SK-N-SH treated with all-trans-retinoic acid at 6 μM for 48 hours (cell line): ENCODE measurements at regions not wholly inside any gene's neighbourhood (a gene's known extent, or its start where the extent isn't known, plus 50 kb on each side); places are given as distances from the start of the nearest gene placed in this dataset.

ENCODE experiments used
- CREB5 ChIP-seq: fragments of 250-450 bp; sonication (Bioruptor Pico); IDR thresholded peaks from 2 replicates; pipeline ENCODE4 v1.5.1; 2020; ENCODE audit warnings: low read depth, mild to moderate bottlenecking, moderate library complexity
- CSDC2 ChIP-seq: fragments of 250-450 bp; sonication (Bioruptor Pico); IDR thresholded peaks from 2 replicates; pipeline ENCODE4 v1.5.0; 2020; ENCODE audit warnings: mild to moderate bottlenecking, moderate library complexity
- POU6F1 ChIP-seq: fragments of 250-450 bp; sonication (Bioruptor Pico); IDR thresholded peaks from 2 replicates; pipeline ENCODE4 v1.8.0; 2021; ENCODE audit warnings: low read depth, mild to moderate bottlenecking, moderate library complexity, borderline replicate concordance
- RARB ChIP-seq: fragments of 250-450 bp; sonication (Bioruptor Pico); IDR thresholded peaks from 2 replicates; pipeline ENCODE4 v1.8.0; 2021; ENCODE audit warnings: mild to moderate bottlenecking, moderate library complexity
- SNAI2 ChIP-seq: fragments of 250-450 bp; sonication (Bioruptor Pico); IDR thresholded peaks from 2 replicates; pipeline ENCODE4 v1.5.0; 2020; ENCODE audit warnings: mild to moderate bottlenecking, moderate library complexity
- ZC3H10 ChIP-seq: fragments of 250-450 bp; sonication (Bioruptor Pico); IDR thresholded peaks from 2 replicates; pipeline ENCODE4 v1.5.1; 2021; ENCODE audit warnings: mild to moderate bottlenecking, moderate library complexity
- ZFP3 ChIP-seq: fragments of 250-450 bp; sonication (Bioruptor Pico); IDR thresholded peaks from 2 replicates; pipeline ENCODE4 v1.5.0; 2020; ENCODE audit warnings: mild to moderate bottlenecking, moderate library complexity
- ZNF8 ChIP-seq: fragments of 450-650 bp; formaldehyde crosslinking; IDR thresholded peaks from 2 replicates; pipeline ENCODE4 v1.5.0; 2020; ENCODE audit warnings: mild to moderate bottlenecking, moderate library complexity
- TF ChIP-seq, protein P1 (sequence below): fragments of 250-450 bp; sonication (Bioruptor Pico); IDR thresholded peaks from 2 replicates; pipeline ENCODE4 v1.8.0; 2020; ENCODE audit warnings: mild to moderate bottlenecking, moderate library complexity, borderline replicate concordance
- TF ChIP-seq, protein P2 (sequence below): fragments of 250-450 bp; sonication (Bioruptor Pico); IDR thresholded peaks from 2 replicates; pipeline ENCODE4 v1.5.0; 2020; ENCODE audit warnings: mild to moderate bottlenecking, moderate library complexity

DNA sequence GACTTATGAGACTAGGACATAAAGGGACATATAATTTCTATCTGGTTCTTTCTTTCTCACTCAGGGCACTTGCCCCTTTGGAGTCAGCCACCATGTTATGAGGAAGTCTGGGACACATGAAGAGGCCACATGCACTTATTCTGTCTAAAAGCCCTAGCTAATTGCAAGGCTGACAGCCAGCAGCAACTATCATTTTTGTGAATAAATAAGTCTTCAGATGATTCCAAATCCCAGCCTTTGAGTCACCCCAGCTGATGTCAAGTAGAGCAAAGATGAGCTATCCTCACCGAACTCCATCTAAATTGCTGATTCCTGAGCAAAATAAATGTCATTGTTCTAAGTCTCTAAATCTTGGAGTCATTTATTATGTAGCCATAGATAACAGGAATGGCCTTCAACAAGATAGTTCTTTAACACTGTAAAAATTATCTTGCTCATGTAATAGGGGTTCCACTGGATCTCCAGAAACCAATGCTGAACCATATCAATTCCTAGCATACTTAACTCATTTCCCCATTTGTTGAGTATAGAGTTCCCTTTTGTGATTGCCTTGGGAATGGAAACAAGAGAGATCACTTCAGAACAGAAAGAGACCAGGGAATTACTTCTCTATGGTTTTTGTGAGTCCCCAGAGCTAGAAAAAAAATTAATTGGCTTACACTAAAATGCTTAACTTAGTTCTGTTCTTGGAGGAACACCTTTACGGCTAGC, 50.6 kb upstream of the FN1 start:
- no peak for TF ChIP-seq ZFP3
- no peak for TF ChIP-seq CREB5 (CRISPR knock-in tag)
- no peak for TF ChIP-seq ZC3H10 (CRISPR knock-in tag)
- TF ChIP-seq, protein P1, sequence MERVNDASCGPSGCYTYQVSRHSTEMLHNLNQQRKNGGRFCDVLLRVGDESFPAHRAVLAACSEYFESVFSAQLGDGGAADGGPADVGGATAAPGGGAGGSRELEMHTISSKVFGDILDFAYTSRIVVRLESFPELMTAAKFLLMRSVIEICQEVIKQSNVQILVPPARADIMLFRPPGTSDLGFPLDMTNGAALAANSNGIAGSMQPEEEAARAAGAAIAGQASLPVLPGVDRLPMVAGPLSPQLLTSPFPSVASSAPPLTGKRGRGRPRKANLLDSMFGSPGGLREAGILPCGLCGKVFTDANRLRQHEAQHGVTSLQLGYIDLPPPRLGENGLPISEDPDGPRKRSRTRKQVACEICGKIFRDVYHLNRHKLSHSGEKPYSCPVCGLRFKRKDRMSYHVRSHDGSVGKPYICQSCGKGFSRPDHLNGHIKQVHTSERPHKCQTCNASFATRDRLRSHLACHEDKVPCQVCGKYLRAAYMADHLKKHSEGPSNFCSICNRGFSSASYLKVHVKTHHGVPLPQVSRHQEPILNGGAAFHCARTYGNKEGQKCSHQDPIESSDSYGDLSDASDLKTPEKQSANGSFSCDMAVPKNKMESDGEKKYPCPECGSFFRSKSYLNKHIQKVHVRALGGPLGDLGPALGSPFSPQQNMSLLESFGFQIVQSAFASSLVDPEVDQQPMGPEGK (CRISPR knock-in tag): no peak
- no peak for TF ChIP-seq SNAI2
- TF ChIP-seq RARB: no peak
- TF ChIP-seq POU6F1 (CRISPR knock-in tag): no peak
- TF ChIP-seq ZNF8: no peak
- TF ChIP-seq, protein P2, sequence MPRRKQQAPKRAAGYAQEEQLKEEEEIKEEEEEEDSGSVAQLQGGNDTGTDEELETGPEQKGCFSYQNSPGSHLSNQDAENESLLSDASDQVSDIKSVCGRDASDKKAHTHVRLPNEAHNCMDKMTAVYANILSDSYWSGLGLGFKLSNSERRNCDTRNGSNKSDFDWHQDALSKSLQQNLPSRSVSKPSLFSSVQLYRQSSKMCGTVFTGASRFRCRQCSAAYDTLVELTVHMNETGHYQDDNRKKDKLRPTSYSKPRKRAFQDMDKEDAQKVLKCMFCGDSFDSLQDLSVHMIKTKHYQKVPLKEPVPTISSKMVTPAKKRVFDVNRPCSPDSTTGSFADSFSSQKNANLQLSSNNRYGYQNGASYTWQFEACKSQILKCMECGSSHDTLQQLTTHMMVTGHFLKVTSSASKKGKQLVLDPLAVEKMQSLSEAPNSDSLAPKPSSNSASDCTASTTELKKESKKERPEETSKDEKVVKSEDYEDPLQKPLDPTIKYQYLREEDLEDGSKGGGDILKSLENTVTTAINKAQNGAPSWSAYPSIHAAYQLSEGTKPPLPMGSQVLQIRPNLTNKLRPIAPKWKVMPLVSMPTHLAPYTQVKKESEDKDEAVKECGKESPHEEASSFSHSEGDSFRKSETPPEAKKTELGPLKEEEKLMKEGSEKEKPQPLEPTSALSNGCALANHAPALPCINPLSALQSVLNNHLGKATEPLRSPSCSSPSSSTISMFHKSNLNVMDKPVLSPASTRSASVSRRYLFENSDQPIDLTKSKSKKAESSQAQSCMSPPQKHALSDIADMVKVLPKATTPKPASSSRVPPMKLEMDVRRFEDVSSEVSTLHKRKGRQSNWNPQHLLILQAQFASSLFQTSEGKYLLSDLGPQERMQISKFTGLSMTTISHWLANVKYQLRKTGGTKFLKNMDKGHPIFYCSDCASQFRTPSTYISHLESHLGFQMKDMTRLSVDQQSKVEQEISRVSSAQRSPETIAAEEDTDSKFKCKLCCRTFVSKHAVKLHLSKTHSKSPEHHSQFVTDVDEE: no peak
- TF ChIP-seq CSDC2 (CRISPR knock-in tag): no peak
